Cardiac muscle cell (in vitro differentiated cells and primary cell): ENCODE measurements at regions not wholly inside any gene's neighbourhood (a gene's known extent, or its start where the extent isn't known, plus 50 kb on each side); places are given as distances from the start of the nearest gene placed in this dataset.

ENCODE experiments used
- DNase-seq, 2 donors: peaks; one replicate each; pipeline versions ENCODE4 v3.0.0 to v3.0.0-alpha.2; 2010 to 2017; ENCODE audit warnings: low read depth in 1 of 2, low spot score in 1 of 2
- H3K27ac ChIP-seq: fragments of 200-600 bp; sonication (generic); 2 replicates; pipeline ENCODE4 v1.5.1; 2016
- H3K27me3 ChIP-seq: fragments of 200-600 bp; sonication (generic); 2 replicates; pipeline ENCODE4 v1.6.0; 2016; ENCODE audit warnings: control low read depth
- H3K36me3 ChIP-seq: fragments of 200-600 bp; sonication (generic); 2 replicates; pipeline ENCODE4 v1.5.1; 2016; ENCODE audit warnings: control low read depth
- H3K4me1 ChIP-seq: fragments of 200-600 bp; sonication (generic); 2 replicates; pipeline ENCODE4 v1.8.1; 2017; ENCODE audit warnings: low read depth, mild to moderate bottlenecking, mixed run types
- H3K4me3 ChIP-seq: fragments of 200-600 bp; sonication (generic); 2 replicates; pipeline ENCODE4 v1.5.1; 2016; ENCODE audit warnings: mild to moderate bottlenecking
- H3K9me3 ChIP-seq: fragments of 200-600 bp; sonication (generic); 2 replicates; pipeline ENCODE4 v1.5.1; 2017; ENCODE audit warnings: low read depth, mild to moderate bottlenecking, control low read depth
- CTCF ChIP-seq: IDR thresholded peaks from 2 replicates; pipeline ENCODE4 v1.5.1; 2012; ENCODE audit warnings: low read depth, mild to moderate bottlenecking, low read length

- H3K27me3 ChIP-seq: no peaks in the 10 kb centered on the region
- no peaks in the 10 kb centered on the region for H3K36me3 ChIP-seq
- H3K4me3 ChIP-seq: no peak overlapping the region
- H3K27ac ChIP-seq: no peak overlapping the region
- peak in 1 of 2 donors; percentile 95 for DNase-seq
- no peaks in the 10 kb centered on the region for H3K9me3 ChIP-seq
- H3K4me1 ChIP-seq: peaks cover 3% of the 10 kb centered on the region
- no peak for TF ChIP-seq CTCF
These were observed 256.9 kb downstream of the SPRY2 start for GRCh38 chr13:80083853-80084676.

GRCh38 chr13:80083081-80083852 is 257.7 kb downstream of the SPRY2 start:
- no peak for TF ChIP-seq CTCF
- H3K27ac ChIP-seq: no peak overlapping the region
- H3K9me3 ChIP-seq: no peaks in the 10 kb centered on the region
- peak in 1 of 2 donors; percentile 75 for DNase-seq
- no peak overlapping the region for H3K4me3 ChIP-seq
- H3K36me3 ChIP-seq: no peaks in the 10 kb centered on the region
- peaks cover 3% of the 10 kb centered on the region for H3K4me1 ChIP-seq
- no peaks in the 10 kb centered on the region for H3K27me3 ChIP-seq

GRCh38 chr13:80082396-80083080 is 258.4 kb downstream of the SPRY2 start:
- no peak overlapping the region for H3K27ac ChIP-seq
- DNase-seq: peak in 1 of 2 donors; percentile 37
- no peaks in the 10 kb centered on the region for H3K27me3 ChIP-seq
- no peaks in the 10 kb centered on the region for H3K36me3 ChIP-seq
- no peaks in the 10 kb centered on the region for H3K9me3 ChIP-seq
- peaks cover 3% of the 10 kb centered on the region for H3K4me1 ChIP-seq
- no peak overlapping the region for H3K4me3 ChIP-seq
- no peak for TF ChIP-seq CTCF

GRCh38 chr13:80074811-80075210 is 266.1 kb downstream of the SPRY2 start:
- Histone ChIP-seq H3K9me3 (no peaks in the 10 kb centered on the region), H3K27ac (no peak overlapping the region), H3K4me3 (no peak overlapping the region), H3K4me1 (no peaks in the 10 kb centered on the region), H3K27me3 (no peaks in the 10 kb centered on the region), H3K36me3 (no peaks in the 10 kb centered on the region)
- no peak for TF ChIP-seq CTCF
- DNase-seq: no peak

GRCh38 chr13:80074143-80074752 is 266.7 kb downstream of the SPRY2 start:
- TF ChIP-seq CTCF: no peak
- DNase-seq: no peak
- H3K4me3 ChIP-seq: no peak overlapping the region

More at GRCh38 chr13:80074143-80074752, 266.7 kb downstream of the SPRY2 start:
- Histone ChIP-seq H3K9me3 (no peaks in the 10 kb centered on the region), H3K27ac (no peak overlapping the region), H3K36me3 (no peaks in the 10 kb centered on the region), H3K27me3 (no peaks in the 10 kb centered on the region), H3K4me1 (no peaks in the 10 kb centered on the region)
